Thoracic aorta (tissue), 2 donors: ENCODE measurements at regions not wholly inside any gene's neighbourhood (a gene's known extent, or its start where the extent isn't known, plus 50 kb on each side); places are given as distances from the start of the nearest gene placed in this dataset.

ENCODE experiments used
- ATAC-seq: fragments of 150-250 bp; one replicate; pipeline ENCODE4 v1.8.0; 2017; ENCODE audit warnings: low read depth; ENCODE audit not compliant: insufficient number of reproducible peaks, low FRiP score
- DNase-seq: peaks from one replicate; pipeline ENCODE4 v3.0.0-alpha.2; 2020; ENCODE audit warnings: low spot score
- H3K27ac ChIP-seq, 2 donors: fragments of 200-600 bp; sonication (generic); 1 replicate in 1 of 2; 2 replicates in 1 of 2; pipeline ENCODE4 v1.5.1; 2016; ENCODE audit warnings: mild to moderate bottlenecking in 2 of 2, moderate library complexity in 2 of 2
- H3K27me3 ChIP-seq: fragments of 200-600 bp; sonication (generic); replicated peaks from 2 replicates; pipeline ENCODE4 v1.6.0; 2016; ENCODE audit warnings: mild to moderate bottlenecking; ENCODE audit not compliant: insufficient read depth
- H3K36me3 ChIP-seq: fragments of 200-600 bp; sonication (generic); one replicate; pipeline ENCODE4 v1.5.1; 2016
- H3K4me1 ChIP-seq, 2 donors: fragments of 200-600 bp; sonication (generic); 1 replicate in 1 of 2; 2 replicates in 1 of 2; pipeline versions ENCODE4 v1.5.1 to v1.6.0; 2016; ENCODE audit warnings: low read depth in 2 of 2, mild to moderate bottlenecking in 1 of 2; ENCODE audit not compliant: control insufficient read depth in 1 of 2
- H3K4me3 ChIP-seq: fragments of 200-600 bp; sonication (generic); 2 replicates; pipeline ENCODE4 v1.5.1; 2016; ENCODE audit warnings: mild to moderate bottlenecking
- H3K9me3 ChIP-seq: fragments of 200-600 bp; sonication (generic); 2 replicates; pipeline ENCODE4 v1.5.1; 2016
- TF ChIP-seq, protein P1 (sequence below): fragments of 200-600 bp; sonication (generic); IDR thresholded peaks from one replicate; pipeline ENCODE4 v1.5.1; 2019; ENCODE audit warnings: antibody characterized with exemption

DNA sequence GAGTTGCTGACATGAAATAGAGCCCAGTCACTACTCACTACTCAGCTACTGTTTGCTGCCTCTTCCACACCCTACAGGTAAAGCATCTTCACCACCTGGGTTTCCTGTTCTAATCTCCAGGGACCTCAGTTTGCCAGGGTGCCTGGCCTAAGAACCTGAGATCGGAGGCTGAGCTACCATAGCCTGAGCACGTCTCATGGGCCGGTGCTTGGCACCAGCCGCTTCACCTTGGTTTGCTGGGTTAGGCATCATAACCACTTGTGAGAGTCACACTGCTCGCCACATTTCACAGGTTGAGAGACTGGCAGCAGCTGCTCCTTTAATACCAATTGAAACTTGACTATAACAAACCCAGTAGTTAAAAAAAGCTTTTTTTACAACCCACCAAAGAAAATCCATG, 75.1 kb downstream of the EMX2 start:
- Histone ChIP-seq H3K4me3 (no peak overlapping the region), H3K27me3 (no peaks in the 10 kb centered on the region)

DNA sequence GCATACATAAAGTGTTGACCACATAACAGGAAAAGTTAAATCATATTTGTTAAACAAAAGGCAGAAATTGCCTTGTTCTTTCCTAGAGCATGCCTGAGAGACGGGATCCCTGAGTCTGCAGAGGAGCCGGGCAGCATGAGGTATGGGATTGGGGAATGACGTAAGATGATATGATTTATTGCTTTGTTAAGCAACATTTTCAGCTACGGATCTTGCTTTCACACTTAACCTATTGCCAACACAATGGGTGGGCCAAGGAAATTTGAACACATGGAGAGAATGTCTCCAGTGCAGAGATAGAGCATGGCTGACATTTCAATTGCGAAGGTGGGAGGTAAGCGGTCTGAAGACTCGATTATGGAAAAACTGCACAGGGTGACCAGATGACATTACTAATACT, 76.7 kb downstream of the EMX2 start:
- no peaks in the 10 kb centered on the region for H3K9me3 ChIP-seq
- TF ChIP-seq, protein P1, sequence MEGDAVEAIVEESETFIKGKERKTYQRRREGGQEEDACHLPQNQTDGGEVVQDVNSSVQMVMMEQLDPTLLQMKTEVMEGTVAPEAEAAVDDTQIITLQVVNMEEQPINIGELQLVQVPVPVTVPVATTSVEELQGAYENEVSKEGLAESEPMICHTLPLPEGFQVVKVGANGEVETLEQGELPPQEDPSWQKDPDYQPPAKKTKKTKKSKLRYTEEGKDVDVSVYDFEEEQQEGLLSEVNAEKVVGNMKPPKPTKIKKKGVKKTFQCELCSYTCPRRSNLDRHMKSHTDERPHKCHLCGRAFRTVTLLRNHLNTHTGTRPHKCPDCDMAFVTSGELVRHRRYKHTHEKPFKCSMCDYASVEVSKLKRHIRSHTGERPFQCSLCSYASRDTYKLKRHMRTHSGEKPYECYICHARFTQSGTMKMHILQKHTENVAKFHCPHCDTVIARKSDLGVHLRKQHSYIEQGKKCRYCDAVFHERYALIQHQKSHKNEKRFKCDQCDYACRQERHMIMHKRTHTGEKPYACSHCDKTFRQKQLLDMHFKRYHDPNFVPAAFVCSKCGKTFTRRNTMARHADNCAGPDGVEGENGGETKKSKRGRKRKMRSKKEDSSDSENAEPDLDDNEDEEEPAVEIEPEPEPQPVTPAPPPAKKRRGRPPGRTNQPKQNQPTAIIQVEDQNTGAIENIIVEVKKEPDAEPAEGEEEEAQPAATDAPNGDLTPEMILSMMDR, result no peak
- H3K4me3 ChIP-seq, result no peak overlapping the region
- no peaks in the 10 kb centered on the region for H3K4me1 ChIP-seq
- H3K27me3 ChIP-seq, result no peaks in the 10 kb centered on the region
- H3K27ac ChIP-seq, result no peak overlapping the region
- DNase-seq (no peak), ATAC-seq (no peak)
- H3K36me3 ChIP-seq, result no peaks in the 10 kb centered on the region

More for the DNA sequence above, 75.1 kb downstream of the EMX2 start:
- TF ChIP-seq, protein P1, result no peak
- DNase-seq, result no peak
- H3K9me3 ChIP-seq, result no peaks in the 10 kb centered on the region
- no peak overlapping the region for H3K27ac ChIP-seq
- H3K4me1 ChIP-seq, result no peaks in the 10 kb centered on the region
- ATAC-seq, result no peak
- no peaks in the 10 kb centered on the region for H3K36me3 ChIP-seq

DNA sequence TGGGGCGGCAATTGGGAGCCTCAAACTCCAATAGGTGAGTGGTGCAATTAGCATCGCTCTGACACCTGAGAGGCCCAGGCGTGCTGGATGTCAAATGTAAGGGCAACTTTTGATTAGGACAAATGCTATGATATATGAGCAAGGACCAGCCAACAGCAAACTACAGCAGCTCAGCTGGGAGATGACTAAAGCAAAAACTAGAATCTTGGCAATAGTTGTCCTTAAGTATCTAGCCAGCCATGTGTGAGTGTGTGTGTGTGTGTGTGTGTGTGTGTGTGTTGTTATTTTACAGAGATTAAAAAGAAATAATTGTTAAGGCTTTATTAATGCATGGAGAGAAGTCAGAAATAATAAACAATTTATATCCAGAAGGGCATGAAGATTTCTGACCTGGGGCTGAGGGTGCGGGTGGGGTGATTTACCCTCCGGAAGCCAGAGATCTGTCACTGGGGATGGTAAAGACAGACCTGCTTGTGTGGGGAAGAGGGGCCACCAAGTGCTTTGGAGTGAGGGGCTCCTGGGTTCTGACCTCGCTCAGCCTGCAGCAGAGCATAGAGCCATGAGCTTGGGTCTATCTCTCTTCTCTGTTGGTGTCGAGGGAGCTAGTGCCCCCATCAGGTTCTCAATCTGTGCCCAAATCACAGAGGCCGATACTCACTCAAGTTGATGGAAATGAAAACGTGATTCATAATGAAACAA, 77.3 kb downstream of the EMX2 start:
- TF ChIP-seq, protein P1, result no peak
- H3K36me3 ChIP-seq, result no peaks in the 10 kb centered on the region
- ATAC-seq (no peak), DNase-seq (no peak)
- H3K4me1 ChIP-seq, result no peaks in the 10 kb centered on the region
- no peaks in the 10 kb centered on the region for H3K9me3 ChIP-seq
- H3K4me3 ChIP-seq, result no peak overlapping the region
- no peak overlapping the region for H3K27ac ChIP-seq
- no peaks in the 10 kb centered on the region for H3K27me3 ChIP-seq

DNA sequence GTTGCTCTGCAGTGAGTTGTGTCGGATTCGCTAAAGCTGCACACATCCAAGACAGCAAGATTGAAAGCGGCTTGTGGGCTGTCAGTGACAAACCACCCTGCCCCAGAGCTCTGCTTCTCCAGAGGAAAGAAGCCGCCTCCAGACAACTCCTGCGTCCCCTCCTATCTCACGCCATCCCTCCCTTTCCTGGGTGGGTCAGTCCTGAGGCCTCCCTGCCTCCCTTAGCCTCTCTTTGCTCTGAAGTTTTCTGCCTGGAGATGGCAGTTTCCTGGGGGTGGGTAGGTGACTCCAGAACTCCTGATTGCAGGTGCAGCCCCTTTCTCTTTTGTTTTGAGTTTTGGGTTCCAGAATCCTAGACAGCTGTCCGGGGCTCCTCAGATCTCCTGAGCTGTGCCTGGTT, 78.7 kb downstream of the EMX2 start:
- ATAC-seq, result no peak
- no peak for DNase-seq
- TF ChIP-seq, protein P1, result no peak
- Histone ChIP-seq H3K36me3 (no peaks in the 10 kb centered on the region), H3K4me3 (no peak overlapping the region), H3K27ac (no peak overlapping the region), H3K4me1 (no peaks in the 10 kb centered on the region), H3K9me3 (no peaks in the 10 kb centered on the region), H3K27me3 (no peaks in the 10 kb centered on the region)

DNA sequence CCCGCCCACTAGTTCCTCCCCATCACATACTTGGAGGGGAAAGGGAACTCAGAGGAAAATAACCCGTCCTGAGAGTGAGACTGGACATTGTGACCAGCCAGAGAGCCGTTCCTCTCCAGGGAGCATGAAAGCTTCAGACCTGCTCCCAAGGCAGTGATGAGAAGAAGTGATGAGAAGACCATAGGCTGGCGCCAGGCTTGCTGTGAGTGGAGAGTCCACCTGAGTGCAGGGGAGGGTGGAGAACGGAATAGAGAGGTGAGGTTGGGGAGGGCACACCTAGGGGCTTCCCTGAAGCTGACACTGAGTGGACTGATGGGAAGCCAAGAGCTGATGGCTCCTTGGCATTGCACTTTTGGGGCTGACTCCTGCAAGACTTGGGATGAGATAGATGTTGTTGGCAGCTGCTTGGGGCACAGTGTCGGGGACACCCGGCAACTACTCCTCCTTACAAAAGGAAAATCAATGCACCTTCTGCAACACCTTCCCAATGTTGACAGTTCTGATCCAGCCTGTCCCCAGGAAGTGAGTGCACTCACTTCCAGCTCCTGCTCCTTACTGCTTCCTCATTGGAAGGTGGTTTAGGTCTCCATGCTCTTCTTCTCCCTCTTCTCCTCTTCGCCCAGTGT, 79.4 kb downstream of the EMX2 start:
- DNase-seq (no peak), ATAC-seq (no peak)
- TF ChIP-seq, protein P1, result no peak
- Histone ChIP-seq H3K27me3 (no peaks in the 10 kb centered on the region), H3K27ac (no peak overlapping the region), H3K4me1 (no peaks in the 10 kb centered on the region), H3K9me3 (no peaks in the 10 kb centered on the region), H3K36me3 (no peaks in the 10 kb centered on the region), H3K4me3 (no peak overlapping the region)
